ENCODE measurements at regions not wholly inside any gene's neighbourhood (a gene's known extent, or its start where the extent isn't known, plus 50 kb on each side); places are given as distances from the start of the nearest gene placed in this dataset.

DNA sequence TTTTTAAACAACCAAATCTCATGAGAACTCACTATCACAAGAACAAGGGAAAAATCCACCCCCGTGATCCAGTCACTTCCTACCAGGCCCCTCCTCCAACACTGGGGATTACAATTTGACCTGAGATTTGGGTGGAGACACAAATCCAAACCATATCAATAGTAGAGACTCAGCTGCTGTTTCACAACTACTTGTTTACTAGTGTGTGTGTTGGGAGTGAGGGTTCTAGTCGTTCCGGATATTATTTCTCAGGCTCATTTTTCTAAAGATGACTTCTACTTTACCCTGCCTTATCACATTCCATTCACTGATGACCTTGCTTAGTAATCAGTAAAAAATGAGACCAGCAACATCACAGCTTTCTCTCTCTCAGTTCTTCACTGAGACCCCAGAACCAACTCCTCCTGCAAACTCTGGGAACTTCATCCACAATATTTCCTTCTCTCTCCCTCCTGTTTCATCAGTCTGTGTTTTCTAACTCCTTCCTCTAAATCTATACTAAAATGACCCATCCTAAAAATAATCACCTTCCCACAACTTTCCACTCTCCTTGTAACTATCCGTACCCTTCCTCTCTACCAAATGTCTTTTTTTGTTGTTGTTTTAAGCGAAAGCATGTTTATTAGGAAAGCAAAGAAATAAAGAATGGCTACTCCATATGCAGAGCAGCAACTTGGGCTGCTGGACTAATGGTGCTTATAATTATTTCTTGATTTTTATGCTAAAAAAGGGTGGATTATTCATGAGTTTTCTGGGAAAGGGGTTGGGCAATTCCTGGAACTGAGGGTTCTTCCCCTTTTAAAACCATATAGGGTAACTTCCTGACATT is 121.5 kb upstream of the SPRY4 start:
- peak overlapping the region; percentile 57 for H3K4me3 Mint-ChIP-seq
- peaks cover 53% of the 10 kb centered on the region for H3K4me1 Mint-ChIP-seq (ENCODE audit: low read depth)
- TF ChIP-seq, protein P1, sequence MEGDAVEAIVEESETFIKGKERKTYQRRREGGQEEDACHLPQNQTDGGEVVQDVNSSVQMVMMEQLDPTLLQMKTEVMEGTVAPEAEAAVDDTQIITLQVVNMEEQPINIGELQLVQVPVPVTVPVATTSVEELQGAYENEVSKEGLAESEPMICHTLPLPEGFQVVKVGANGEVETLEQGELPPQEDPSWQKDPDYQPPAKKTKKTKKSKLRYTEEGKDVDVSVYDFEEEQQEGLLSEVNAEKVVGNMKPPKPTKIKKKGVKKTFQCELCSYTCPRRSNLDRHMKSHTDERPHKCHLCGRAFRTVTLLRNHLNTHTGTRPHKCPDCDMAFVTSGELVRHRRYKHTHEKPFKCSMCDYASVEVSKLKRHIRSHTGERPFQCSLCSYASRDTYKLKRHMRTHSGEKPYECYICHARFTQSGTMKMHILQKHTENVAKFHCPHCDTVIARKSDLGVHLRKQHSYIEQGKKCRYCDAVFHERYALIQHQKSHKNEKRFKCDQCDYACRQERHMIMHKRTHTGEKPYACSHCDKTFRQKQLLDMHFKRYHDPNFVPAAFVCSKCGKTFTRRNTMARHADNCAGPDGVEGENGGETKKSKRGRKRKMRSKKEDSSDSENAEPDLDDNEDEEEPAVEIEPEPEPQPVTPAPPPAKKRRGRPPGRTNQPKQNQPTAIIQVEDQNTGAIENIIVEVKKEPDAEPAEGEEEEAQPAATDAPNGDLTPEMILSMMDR (IDR thresholded peaks at IDR 0.05): no peak
- peak; percentile 37 for DNase-seq
- H3K27me3 Mint-ChIP-seq (ENCODE audit: insufficient read depth): no peaks in the 10 kb centered on the region; the same call in 1 of the 2 replicates
- H3K27ac Mint-ChIP-seq: peak overlapping the region; percentile 90
- peaks cover 16% of the 10 kb centered on the region for H3K9me3 Mint-ChIP-seq
- peaks cover 28% of the 10 kb centered on the region for H3K36me3 Mint-ChIP-seq (ENCODE audit: low read depth)

DNA sequence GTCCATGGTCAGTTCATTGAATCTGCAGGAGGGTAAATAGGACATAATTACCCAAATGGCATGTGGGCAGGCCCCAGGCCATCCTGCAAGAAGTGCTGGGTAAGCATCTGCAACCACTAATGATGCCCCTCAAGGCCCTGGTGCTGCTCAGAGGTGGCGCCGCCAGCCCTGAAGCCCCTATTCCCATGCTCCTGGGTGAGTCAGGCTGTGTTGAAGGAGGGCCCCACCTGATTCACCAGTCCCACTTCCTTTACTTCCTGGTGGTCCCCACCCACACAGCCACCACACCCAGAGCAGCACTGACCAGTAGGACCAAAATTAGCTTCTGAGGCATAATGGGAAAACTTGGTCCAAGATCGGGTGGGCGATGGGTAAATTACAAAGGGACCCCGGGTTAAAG is 120.4 kb upstream of the SPRY4 start:
- Mint-ChIP-seq H3K36me3 (ENCODE audit: low read depth) (peaks cover 22% of the 10 kb centered on the region), H3K9me3 (peaks cover 7% of the 10 kb centered on the region), H3K27ac (peak overlapping the region; percentile 90), H3K4me3 (no peak overlapping the region), H3K4me1 (ENCODE audit: low read depth) (peaks cover 53% of the 10 kb centered on the region), H3K27me3 (ENCODE audit: insufficient read depth) (no peaks in the 10 kb centered on the region; the same call in 1 of the 2 replicates)
- TF ChIP-seq, protein P1 (IDR thresholded peaks at IDR 0.05): no peak
- DNase-seq: no peak

DNA sequence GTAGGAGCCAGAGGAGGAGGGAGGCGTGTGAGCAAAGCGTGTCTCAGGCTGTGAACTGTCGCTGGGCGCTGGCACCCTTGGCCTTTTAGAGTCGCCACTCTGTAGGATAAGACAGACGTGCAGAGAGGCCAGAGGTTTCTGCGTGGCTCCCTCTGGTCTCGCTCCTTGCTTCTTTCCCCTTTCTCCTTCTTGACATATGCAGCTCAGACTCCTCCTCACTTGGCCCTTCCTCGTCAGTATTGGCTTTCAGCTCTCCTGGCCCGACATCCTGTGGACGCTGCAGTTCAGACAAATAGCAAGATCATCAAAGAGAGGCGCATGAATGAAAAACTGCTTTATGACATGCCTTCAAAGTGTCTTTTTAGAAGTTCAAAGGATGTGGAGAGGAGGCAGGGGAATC is 116.8 kb upstream of the SPRY4 start:
- no peaks in the 10 kb centered on the region for H3K9me3 Mint-ChIP-seq
- TF ChIP-seq, protein P1 (IDR thresholded peaks at IDR 0.05): no peak
- H3K4me1 Mint-ChIP-seq (ENCODE audit: low read depth): peaks cover 63% of the 10 kb centered on the region
- no peaks in the 10 kb centered on the region; the same call in 1 of the 2 replicates for H3K27me3 Mint-ChIP-seq (ENCODE audit: insufficient read depth)
- peaks cover 4% of the 10 kb centered on the region; the same call in 1 of the 2 replicates for H3K36me3 Mint-ChIP-seq (ENCODE audit: low read depth)
- no peak overlapping the region for H3K4me3 Mint-ChIP-seq
- no peak overlapping the region for H3K27ac Mint-ChIP-seq
- no peak for DNase-seq

DNA sequence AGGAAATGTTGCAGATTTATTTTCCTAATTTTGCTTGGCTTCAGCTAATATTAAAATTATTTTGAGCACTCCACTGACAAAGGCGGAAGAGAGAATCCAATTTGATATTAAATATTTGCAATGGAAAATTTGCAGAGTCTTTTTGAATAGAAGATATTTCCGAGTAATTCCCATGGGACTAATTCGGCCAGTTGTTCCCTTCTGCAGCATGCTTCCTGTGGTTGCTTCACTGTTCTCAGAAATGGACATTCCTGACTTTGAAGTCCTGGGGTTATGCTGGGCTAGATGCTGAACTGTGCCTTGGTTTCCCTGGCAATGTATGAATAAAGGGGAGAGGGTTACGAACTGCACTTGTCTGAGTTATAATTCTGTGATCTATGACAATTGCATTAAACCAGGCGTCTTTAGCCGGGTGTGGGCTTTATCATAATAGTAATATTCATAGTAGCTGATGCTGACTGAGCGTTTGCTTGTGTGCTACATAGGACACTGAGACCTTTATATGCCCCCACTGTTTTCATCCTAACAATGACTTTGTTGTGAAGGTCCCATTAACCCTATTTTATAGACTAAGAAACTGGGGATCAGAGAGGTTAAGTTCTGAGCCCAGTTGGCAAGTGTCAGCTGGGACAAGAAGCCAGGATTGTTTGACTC is 114.5 kb upstream of the SPRY4 start:
- TF ChIP-seq, protein P1 (IDR thresholded peaks at IDR 0.05): no peak
- Mint-ChIP-seq H3K4me1 (ENCODE audit: low read depth) (peaks cover 43% of the 10 kb centered on the region), H3K27me3 (ENCODE audit: insufficient read depth) (no peaks in the 10 kb centered on the region; the same call in 1 of the 2 replicates), H3K9me3 (no peaks in the 10 kb centered on the region), H3K36me3 (ENCODE audit: low read depth) (peaks cover 4% of the 10 kb centered on the region; the same call in 1 of the 2 replicates), H3K4me3 (no peak overlapping the region), H3K27ac (no peak overlapping the region)
- DNase-seq: no peak

DNA sequence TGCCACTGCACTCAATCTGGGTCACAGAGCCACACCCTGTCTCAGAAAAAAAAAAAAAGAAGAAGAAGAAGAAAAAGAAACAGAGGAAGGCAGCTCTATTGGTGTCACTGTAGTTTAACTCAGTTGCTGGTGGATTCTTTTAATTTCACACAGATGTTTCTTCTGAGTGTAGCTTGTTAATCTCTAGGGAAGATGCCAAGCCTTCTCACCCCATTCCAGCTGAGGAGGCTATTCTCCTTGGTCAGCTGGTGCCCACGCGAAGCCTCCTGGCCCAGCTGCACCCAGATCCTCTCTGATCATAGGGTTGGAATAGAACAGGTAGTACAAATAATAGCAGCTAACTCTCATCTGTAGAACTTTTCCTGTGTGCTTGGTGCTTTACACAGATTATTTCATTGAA is 113.8 kb upstream of the SPRY4 start:
- Mint-ChIP-seq H3K4me1 (ENCODE audit: low read depth) (peaks cover 43% of the 10 kb centered on the region), H3K9me3 (no peaks in the 10 kb centered on the region), H3K4me3 (no peak overlapping the region), H3K27ac (no peak overlapping the region), H3K27me3 (ENCODE audit: insufficient read depth) (no peaks in the 10 kb centered on the region; the same call in 1 of the 2 replicates), H3K36me3 (ENCODE audit: low read depth) (peaks cover 4% of the 10 kb centered on the region; the same call in 1 of the 2 replicates)
- TF ChIP-seq, protein P1 (IDR thresholded peaks at IDR 0.05): no peak
- DNase-seq: no peak
